HCT116 (cell line): ENCODE measurements at regions not wholly inside any gene's neighbourhood (a gene's known extent, or its start where the extent isn't known, plus 50 kb on each side); places are given as distances from the start of the nearest gene placed in this dataset.

Experiments
- ATAC-seq: fragments of 200-7000 bp; cut with Tn5 transposase; 2 replicates; pipeline ENCODE4 v1.9.1; 2020; ENCODE audit warnings: mild to moderate bottlenecking, moderate library complexity
- BruUV-seq: library from RNA; stranded (reverse); fragments of 400-500 nt; replicated peaks from 2 replicates; lab custom pipeline; 2021; lab: Mats Ljungman, UMichigan
- CTCF ChIA-PET: fragments of 300-600 bp; sonication (Branson Sonifier 250); formaldehyde crosslinking; loops from one replicate; lab custom pipeline; 2021; ENCODE audit warnings: antibody characterized with exemption; lab: Charles Lee
- POLR2A ChIA-PET: fragments of 300-600, 350-600 bp; sonication (Branson Sonifier 250); formaldehyde crosslinking; loops from one replicate; lab custom pipeline; 2021; ENCODE audit warnings: antibody characterized with exemption; lab: Charles Lee
- RAD21 ChIA-PET, 2 experiments: fragments of 300-600 bp; sonication (Branson Sonifier 250); formaldehyde crosslinking; loops; one replicate each; lab custom pipeline; 2023; ENCODE audit warnings: low total read pairs in 2 of 2; ENCODE audit not compliant: uncharacterized antibody in 2 of 2, unreplicated experiment in 2 of 2, low non-redundant PET in 1 of 2; lab: Charles Lee
- DNase-seq: peaks from one replicate; pipeline ENCODE4 v3.0.0-alpha.2; 2010; ENCODE audit warnings: low read depth, low spot score
- H2AFZ ChIP-seq: fragments of 200-600 bp; shearing (Covaris generic), sonication (generic); 2 replicates; pipeline ENCODE4 v1.6.1; 2017; ENCODE audit warnings: low read depth, mixed run types, mixed read lengths, antibody characterized with exemption, low read length; ENCODE audit not compliant: poor library complexity, severe bottlenecking
- H3K27ac ChIP-seq: 2 replicates; pipeline ENCODE4 v1.5.1; 2012; ENCODE audit warnings: low read depth, low read length
- H3K27me3 ChIP-seq: fragments of 200-600 bp; sonication (generic); 2 replicates; pipeline ENCODE4 v1.6.1; 2016; ENCODE audit warnings: mixed run types, low read length, mixed read lengths; ENCODE audit not compliant: insufficient read depth
- H3K36me3 ChIP-seq, 2 experiments: fragments of 200-500 bp in 1 of 2; fragments of 200-600 bp in 1 of 2; sonication (Bioruptor generic) in 1 of 2; sonication (generic) in 1 of 2; 2 replicates each; pipeline versions ENCODE4 v1.5.1 to v1.6.1; 2014 to 2016; ENCODE audit warnings: low read length in 2 of 2, inconsistent platforms in 1 of 2, mixed read lengths in 1 of 2, mixed run types in 1 of 2; ENCODE audit not compliant: insufficient read depth in 2 of 2, control insufficient read depth in 1 of 2
- H3K4me1 ChIP-seq, 2 experiments: fragments of 200-600 bp in 1 of 2; sonication (generic) in 1 of 2; 2 replicates each; pipeline versions ENCODE4 v1.5.1 to v1.6.1; 2012 to 2017; ENCODE audit warnings: low read length in 2 of 2, inconsistent platforms in 1 of 2, mild to moderate bottlenecking in 1 of 2, mixed read lengths in 1 of 2, mixed run types in 1 of 2, moderate library complexity in 1 of 2; ENCODE audit not compliant: insufficient read depth in 2 of 2, control insufficient read depth in 1 of 2
- H3K4me2 ChIP-seq: fragments of 200-600 bp; sonication (generic); 2 replicates; pipeline ENCODE4 v1.6.1; 2017; ENCODE audit warnings: mixed run types, low read length, mixed read lengths
- H3K4me3 ChIP-seq, 2 experiments: fragments of 200-600 bp in 1 of 2; sonication (generic) in 1 of 2; replicated peaks in 1 of 2; 2 replicates each; pipeline ENCODE4 v1.5.1; 2011 to 2016; ENCODE audit warnings: low read length in 2 of 2, control low read depth in 1 of 2, low read depth in 1 of 2, mild to moderate bottlenecking in 1 of 2, mixed read lengths in 1 of 2, mixed run types in 1 of 2
- H3K79me2 ChIP-seq: fragments of 200-600 bp; sonication (generic); 2 replicates; pipeline ENCODE4 v1.6.1; 2017; ENCODE audit warnings: mild to moderate bottlenecking, mixed run types, low read length, moderate library complexity, mixed read lengths; ENCODE audit not compliant: insufficient read depth
- H3K9ac ChIP-seq: fragments of 200-600 bp; sonication (generic); 2 replicates; pipeline ENCODE4 v1.6.1; 2016; ENCODE audit warnings: low read length, mixed read lengths
- H3K9me2 ChIP-seq: fragments of 200-600 bp; sonication (generic), shearing (Covaris generic); 2 replicates; pipeline ENCODE4 v1.6.1; 2017; ENCODE audit warnings: mixed run types, mild to moderate bottlenecking, moderate library complexity; ENCODE audit not compliant: insufficient read depth
- H3K9me3 ChIP-seq, 2 experiments: fragments of 200-500 bp in 1 of 2; fragments of 200-600 bp in 1 of 2; sonication (Bioruptor generic) in 1 of 2; sonication (generic) in 1 of 2; 2 replicates each; pipeline ENCODE4 v1.6.1; 2014 to 2017; ENCODE audit warnings: low read length in 2 of 2, mixed read lengths in 2 of 2, inconsistent platforms in 1 of 2, low read depth in 1 of 2, mild to moderate bottlenecking in 1 of 2, mixed run types in 1 of 2, moderate library complexity in 1 of 2; ENCODE audit not compliant: control insufficient read depth in 1 of 2, insufficient read depth in 1 of 2
- H4K20me1 ChIP-seq: fragments of 200-600 bp; sonication (generic), shearing (Covaris generic); 2 replicates; pipeline ENCODE4 v1.6.1; 2017; ENCODE audit warnings: mixed run types, mild to moderate bottlenecking, moderate library complexity; ENCODE audit not compliant: insufficient read depth
- ATF3 ChIP-seq: IDR thresholded peaks from 2 replicates; pipeline ENCODE4 v1.6.1; 2012
- CBX3 ChIP-seq: IDR thresholded peaks from 2 replicates; pipeline ENCODE4 v1.6.1; 2012; ENCODE audit warnings: low read depth
- CEBPB ChIP-seq: IDR thresholded peaks from 2 replicates; pipeline ENCODE4 v1.6.1; 2012; ENCODE audit warnings: low read depth
- CTCF ChIP-seq, 3 experiments: fragments of 200-600 bp in 1 of 3; sonication (generic) in 1 of 3; IDR thresholded peaks in 2 of 3; conservative IDR thresholded peaks in 1 of 3; 2 replicates each; pipeline ENCODE4 v1.5.1; 2012 to 2017; ENCODE audit warnings: low read depth in 2 of 3, low read length in 2 of 3, antibody characterized with exemption in 1 of 3, borderline replicate concordance in 1 of 3, control low read depth in 1 of 3, mild to moderate bottlenecking in 1 of 3, mixed read lengths in 1 of 3, mixed run types in 1 of 3, moderate library complexity in 1 of 3; ENCODE audit not compliant: insufficient read depth in 1 of 3
- EGR1 ChIP-seq: IDR thresholded peaks from 2 replicates; pipeline ENCODE4 v1.6.1; 2012; ENCODE audit warnings: low read depth
- ELF1 ChIP-seq: IDR thresholded peaks from 2 replicates; pipeline ENCODE4 v1.6.1; 2012; ENCODE audit warnings: low read depth, borderline replicate concordance
- FOSL1 ChIP-seq: IDR thresholded peaks from 2 replicates; pipeline ENCODE4 v1.6.1; 2012; ENCODE audit warnings: low read depth
- MAX ChIP-seq: IDR thresholded peaks from 2 replicates; pipeline ENCODE4 v1.6.1; 2012
- POLR2A ChIP-seq: IDR thresholded peaks from 2 replicates; pipeline ENCODE4 v1.7.0; 2011; ENCODE audit warnings: borderline replicate concordance; ENCODE audit not compliant: insufficient read depth, insufficient read length; ENCODE audit errors: extremely low read depth
- POLR2AphosphoS5 ChIP-seq: IDR thresholded peaks from 2 replicates; pipeline ENCODE4 v1.6.1; 2011; ENCODE audit warnings: mild to moderate bottlenecking, low read depth, low read length, moderate library complexity
- RAD21 ChIP-seq: IDR thresholded peaks from 2 replicates; pipeline ENCODE4 v1.6.1; 2012; ENCODE audit warnings: low read depth, mild to moderate bottlenecking
- REST ChIP-seq: IDR thresholded peaks from 2 replicates; pipeline ENCODE4 v1.6.1; 2012; ENCODE audit warnings: low read depth
- SIN3A ChIP-seq: IDR thresholded peaks from 2 replicates; pipeline ENCODE4 v1.6.1; 2012; ENCODE audit warnings: low read depth
- SP1 ChIP-seq: IDR thresholded peaks from 2 replicates; pipeline ENCODE4 v1.6.1; 2012; ENCODE audit warnings: low read depth
- TCF7L2 ChIP-seq: IDR thresholded peaks from 2 replicates; pipeline ENCODE4 v1.7.0; 2011; ENCODE audit warnings: borderline replicate concordance, inconsistent platforms; ENCODE audit not compliant: insufficient read depth, insufficient read length; ENCODE audit errors: extremely low read depth
- YY1 ChIP-seq: IDR thresholded peaks from 2 replicates; pipeline ENCODE4 v1.6.1; 2011; ENCODE audit warnings: low read length, low read depth, moderate library complexity, mild to moderate bottlenecking; ENCODE audit not compliant: insufficient replicate concordance; ENCODE audit errors: extremely low read depth
- ZBTB33 ChIP-seq: IDR thresholded peaks from 2 replicates; pipeline ENCODE4 v1.6.1; 2011; ENCODE audit warnings: mild to moderate bottlenecking, low read length, moderate library complexity; ENCODE audit not compliant: insufficient replicate concordance; ENCODE audit errors: extremely low read depth
- ZFX ChIP-seq: fragments of 450-650 bp; IDR thresholded peaks from 2 replicates; pipeline ENCODE4 v1.6.1; 2017
- ZNF274 ChIP-seq: fragments of 200-500 bp; sonication (Bioruptor generic); IDR thresholded peaks from 2 replicates; pipeline ENCODE4 v1.6.1; 2014; ENCODE audit warnings: mild to moderate bottlenecking, low read depth, low read length, inconsistent platforms
- intact Hi-C: fragments of 100-400 bp; cut with micrococcal nuclease; formaldehyde crosslinking; loops from 2 replicates; pipeline ENCODE4 v1.10.0; 2022

GRCh38 chr5:145129797-145130196 is 705.3 kb downstream of the PRELID2 start:
- ChIA-PET CTCF (no interaction called here), RAD21 (no interaction called here)

More at GRCh38 chr5:145129797-145130196, 705.3 kb downstream of the PRELID2 start:
- Histone ChIP-seq H3K27ac (no peak overlapping the region), H3K4me3 (no peak overlapping the region), H3K4me2 (no peak overlapping the region), H2AFZ (no peak overlapping the region), H4K20me1 (no peaks in the 10 kb centered on the region), H3K9ac (no peak overlapping the region), H3K9me2 (no peaks in the 10 kb centered on the region), H3K79me2 (no peaks in the 10 kb centered on the region), H3K9me3 (no peaks in the 10 kb centered on the region), H3K36me3 (no peaks in the 10 kb centered on the region), H3K27me3 (peaks cover 36% of the 10 kb centered on the region), H3K4me1 (no peaks in the 10 kb centered on the region)
- POLR2A ChIA-PET = no interaction called here
- ATAC-seq = no peak
- no TSS peak for BruUV-seq
- TF ChIP-seq ZBTB33 (no peak), POLR2AphosphoS5 (no peak), ZFX (no peak), ZNF274 (no peak), TCF7L2 (no peak), FOSL1 (no peak), RAD21 (no peak), CBX3 (no peak), MAX (no peak), ATF3 (no peak), SIN3A (no peak), EGR1 (no peak), CEBPB (no peak), CTCF (IDR thresholded peaks at IDR 0.05 in 2 of 3, conservative IDR thresholded peaks at IDR 0.05 in 1 of 3; ENCODE audit: borderline replicate concordance in 1 of 3, insufficient read depth in 1 of 3, low read depth in 2 of 3, low read length in 2 of 3) (no peak), SP1 (no peak), YY1 (no peak), POLR2A (no peak), REST (no peak), ELF1 (no peak)
- DNase-seq = no peak
- intact Hi-C loops = no loop called here
